ENCODE measurements at regions not wholly inside any gene's neighbourhood (a gene's known extent, or its start where the extent isn't known, plus 50 kb on each side); places are given as distances from the start of the nearest gene placed in this dataset.
"Not testable (repeated sequence)": the region's sequence is repeated elsewhere in the genome, so short reads cannot be mapped to it uniquely, and the experiment has no call there.

DNA sequence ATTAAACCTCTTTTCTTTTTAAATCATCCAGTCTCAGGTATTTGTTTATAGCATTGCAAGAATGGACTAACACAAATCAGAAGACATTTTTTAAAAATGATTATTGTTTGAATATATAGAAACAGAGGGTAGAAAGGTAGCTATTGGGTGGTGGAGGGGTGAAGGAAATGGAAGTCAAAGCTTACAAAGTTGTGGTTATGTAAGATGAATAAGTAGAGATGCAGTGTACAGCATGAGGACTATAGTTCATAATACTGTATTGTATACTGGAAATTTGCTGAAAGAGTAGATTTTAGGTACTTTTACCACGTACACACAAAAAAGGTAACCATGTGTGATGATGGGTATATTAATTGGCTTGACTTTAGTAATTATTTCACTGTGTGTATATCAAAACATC, 144.0 kb upstream of the FAM3C start:
- no peak overlapping the region for H3K27ac ChIP-seq
- TF ChIP-seq, protein P1, sequence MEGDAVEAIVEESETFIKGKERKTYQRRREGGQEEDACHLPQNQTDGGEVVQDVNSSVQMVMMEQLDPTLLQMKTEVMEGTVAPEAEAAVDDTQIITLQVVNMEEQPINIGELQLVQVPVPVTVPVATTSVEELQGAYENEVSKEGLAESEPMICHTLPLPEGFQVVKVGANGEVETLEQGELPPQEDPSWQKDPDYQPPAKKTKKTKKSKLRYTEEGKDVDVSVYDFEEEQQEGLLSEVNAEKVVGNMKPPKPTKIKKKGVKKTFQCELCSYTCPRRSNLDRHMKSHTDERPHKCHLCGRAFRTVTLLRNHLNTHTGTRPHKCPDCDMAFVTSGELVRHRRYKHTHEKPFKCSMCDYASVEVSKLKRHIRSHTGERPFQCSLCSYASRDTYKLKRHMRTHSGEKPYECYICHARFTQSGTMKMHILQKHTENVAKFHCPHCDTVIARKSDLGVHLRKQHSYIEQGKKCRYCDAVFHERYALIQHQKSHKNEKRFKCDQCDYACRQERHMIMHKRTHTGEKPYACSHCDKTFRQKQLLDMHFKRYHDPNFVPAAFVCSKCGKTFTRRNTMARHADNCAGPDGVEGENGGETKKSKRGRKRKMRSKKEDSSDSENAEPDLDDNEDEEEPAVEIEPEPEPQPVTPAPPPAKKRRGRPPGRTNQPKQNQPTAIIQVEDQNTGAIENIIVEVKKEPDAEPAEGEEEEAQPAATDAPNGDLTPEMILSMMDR (conservative IDR thresholded peaks at IDR 0.05), result no peak

GRCh38 chr7:121537031-121537430, 140.9 kb upstream of the FAM3C start:
- TF ChIP-seq, protein P1 (conservative IDR thresholded peaks at IDR 0.05), result no peak

DNA sequence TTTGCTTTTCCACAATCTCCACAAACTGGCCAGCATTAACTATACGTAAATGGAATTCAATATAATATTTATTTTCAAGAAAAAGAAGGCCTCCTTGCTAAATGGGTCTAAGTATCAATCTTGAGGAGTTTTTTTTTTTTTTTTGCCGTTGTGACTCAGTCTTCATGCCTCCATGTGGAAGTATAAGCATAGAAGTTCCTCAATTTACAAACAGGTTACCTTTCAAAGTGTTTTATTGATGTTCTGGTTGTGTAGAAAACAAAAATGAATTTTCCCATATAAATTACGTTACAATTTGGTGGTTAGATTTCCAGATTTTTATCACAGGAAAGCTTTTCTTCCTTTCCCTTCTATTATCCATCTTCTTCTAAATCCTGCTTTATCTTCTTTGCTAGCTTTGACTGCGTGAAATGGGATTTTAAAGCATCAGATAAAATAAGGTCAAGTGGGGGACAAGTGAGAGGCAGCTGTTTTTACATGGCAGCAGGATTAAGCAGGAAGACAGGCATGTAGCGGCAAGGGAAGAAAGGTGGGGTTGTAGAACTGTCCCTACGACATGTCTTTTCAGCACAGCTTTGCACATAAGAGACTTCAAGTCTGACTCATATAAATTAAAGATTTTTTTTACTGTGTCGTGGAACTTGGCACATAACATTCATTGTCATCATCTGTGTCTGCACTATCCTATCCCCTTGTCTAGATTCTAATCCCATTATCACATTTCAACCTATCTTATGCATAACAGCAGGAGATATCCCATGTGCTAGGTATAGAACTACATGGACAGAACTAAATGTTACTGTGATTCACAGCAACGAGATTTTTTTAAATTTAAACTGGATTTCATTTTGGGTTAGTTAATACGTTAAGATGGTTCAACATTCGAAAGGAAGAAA, 135.3 kb upstream of the FAM3C start:
- no peak overlapping the region for H3K27ac ChIP-seq
- TF ChIP-seq, protein P1 (conservative IDR thresholded peaks at IDR 0.05), result no peak

More at GRCh38 chr7:121537031-121537430, 140.9 kb upstream of the FAM3C start:
- H3K27ac ChIP-seq, result no peak overlapping the region

DNA sequence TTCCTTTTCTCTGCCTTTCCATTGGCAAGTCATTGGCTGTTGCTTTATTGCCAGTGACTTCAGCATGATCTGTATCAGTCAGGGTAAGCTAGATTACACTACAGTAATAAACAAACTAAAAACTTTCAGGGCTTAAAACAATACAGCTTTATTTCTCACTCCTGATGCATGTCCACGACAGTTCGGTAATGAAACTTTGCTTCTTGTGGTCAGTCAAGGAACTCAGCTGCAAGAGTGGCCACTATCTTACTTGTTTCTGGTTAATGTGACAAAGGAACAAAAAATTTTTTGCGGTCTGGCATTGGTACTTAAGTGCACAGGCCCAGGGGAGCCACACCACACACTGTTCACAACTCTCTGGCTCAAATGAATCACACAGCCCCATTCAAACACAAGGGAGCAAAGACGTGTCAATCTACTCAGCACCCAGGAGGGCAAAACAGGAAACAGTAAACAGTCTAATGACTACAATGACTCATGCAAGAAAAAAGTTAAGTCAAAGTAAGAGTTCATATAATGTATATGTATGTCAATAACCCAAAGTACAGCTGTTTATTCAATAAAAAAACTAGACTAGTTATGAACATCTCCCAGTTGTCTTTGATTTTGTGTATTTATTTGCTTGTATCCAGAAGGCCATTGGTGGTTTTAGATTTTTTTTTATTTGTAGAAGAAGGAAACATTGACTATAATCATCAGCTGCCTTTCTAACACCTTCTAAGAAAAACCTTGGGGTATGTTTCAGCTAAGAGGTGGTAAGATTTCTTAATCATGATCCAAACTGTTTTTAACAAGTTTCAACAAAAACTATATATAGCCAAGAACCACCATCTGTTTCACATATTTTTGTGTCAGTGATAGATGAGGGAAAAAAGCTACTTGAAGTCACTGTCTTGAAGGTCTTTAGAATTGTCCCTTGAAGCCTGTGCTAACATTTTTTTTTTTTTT, 134.4 kb upstream of the FAM3C start:
- TF ChIP-seq, protein P1 (conservative IDR thresholded peaks at IDR 0.05), result no peak
- H3K27ac ChIP-seq, result no peak overlapping the region

- H3K27ac ChIP-seq, result no peak overlapping the region
- TF ChIP-seq, protein P1 (conservative IDR thresholded peaks at IDR 0.05), result no peak
Observed at GRCh38 chr7:121529003-121529402, 132.9 kb upstream of the FAM3C start.

- H3K27ac ChIP-seq, result not testable (repeated sequence)
Observed at GRCh38 chr7:121526210-121526609, 130.1 kb upstream of the FAM3C start.

GRCh38 chr7:121525155-121525819, 129.2 kb upstream of the FAM3C start:
- no peak overlapping the region for H3K27ac ChIP-seq
- TF ChIP-seq, protein P1 (conservative IDR thresholded peaks at IDR 0.05), result no peak
